HG03064 (cell line): ENCODE measurements at regions not wholly inside any gene's neighbourhood (a gene's known extent, or its start where the extent isn't known, plus 50 kb on each side); places are given as distances from the start of the nearest gene placed in this dataset.
"Not testable (repeated sequence)": the region's sequence is repeated elsewhere in the genome, so short reads cannot be mapped to it uniquely, and the experiment has no call there.

Experiments
- ATAC-seq: cut with Tn5 transposase; IDR thresholded peaks from one replicate; pipeline ENCODE4 v1.9.1; 2021; ENCODE audit warnings: low read depth; ENCODE audit not compliant: unreplicated experiment

- no peak for ATAC-seq
These were observed 104.4 kb upstream of the ZBTB20 start for GRCh38 chr3:115251509-115251908.

- no peak for ATAC-seq
These were observed 105.6 kb upstream of the ZBTB20 start for GRCh38 chr3:115252679-115253078.

GRCh38 chr3:115254492-115255196 is 107.6 kb upstream of the ZBTB20 start:
- ATAC-seq = no peak

DNA sequence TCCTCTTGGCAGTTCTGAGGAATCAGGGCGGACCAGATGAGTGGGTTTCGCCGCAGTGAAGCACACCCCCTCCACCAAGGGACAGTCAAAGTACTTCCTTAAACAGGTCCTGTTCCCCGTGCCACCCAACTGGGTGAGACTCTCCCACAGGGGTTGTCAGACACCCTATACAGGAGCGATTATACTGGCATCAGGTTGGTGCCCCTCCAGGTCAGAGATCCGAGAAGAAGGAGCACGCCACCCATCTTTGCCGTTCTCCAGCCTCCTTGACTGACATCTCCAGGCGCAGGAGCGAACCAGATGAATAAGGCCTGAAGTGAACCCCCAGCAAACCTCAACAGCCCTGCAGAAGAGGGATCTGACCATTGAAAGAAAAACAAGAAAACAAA is 108.1 kb upstream of the ZBTB20 start:
- ATAC-seq = no peak

DNA sequence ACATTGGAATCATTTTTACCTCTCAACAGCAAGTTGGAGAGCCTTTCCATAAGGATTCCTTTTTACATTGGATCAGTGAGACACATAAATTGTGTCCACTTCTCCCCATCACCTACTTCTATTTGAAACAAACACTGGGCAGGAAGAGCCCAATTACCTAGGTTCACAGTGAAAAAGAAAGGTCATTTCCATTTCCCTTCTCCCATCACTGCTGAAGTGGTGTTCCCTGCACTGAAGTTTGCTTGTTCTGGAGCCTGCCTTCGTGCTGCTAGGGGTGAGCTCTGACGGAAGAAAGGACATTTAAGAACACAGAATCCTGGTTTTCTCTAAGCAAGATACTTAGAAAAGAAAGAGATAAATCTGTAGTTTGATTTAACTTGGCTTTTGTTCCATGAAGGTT is 123.8 kb upstream of the ZBTB20 start:
- ATAC-seq = no peak

- no peak for ATAC-seq
These were observed 125.1 kb upstream of the ZBTB20 start for GRCh38 chr3:115272036-115272824.

DNA sequence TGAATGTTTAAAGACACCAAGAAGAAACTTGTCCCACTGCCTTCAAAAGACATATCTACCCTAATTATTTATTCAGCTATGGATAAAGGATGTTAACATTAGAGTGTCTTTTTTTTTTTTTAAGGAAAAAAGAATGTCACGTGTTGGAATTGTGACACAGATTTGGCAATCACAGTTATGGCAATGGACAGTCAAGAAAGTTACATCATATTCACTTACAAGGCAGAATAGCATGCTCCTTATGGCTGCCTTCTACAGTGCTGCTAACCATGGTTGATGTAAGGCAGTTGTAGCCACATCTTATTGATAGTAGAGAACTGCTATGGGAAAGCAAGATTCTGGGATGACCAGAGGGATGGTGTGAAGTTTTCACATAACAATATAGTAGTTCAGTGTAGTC is 128.8 kb upstream of the ZBTB20 start:
- no peak for ATAC-seq

DNA sequence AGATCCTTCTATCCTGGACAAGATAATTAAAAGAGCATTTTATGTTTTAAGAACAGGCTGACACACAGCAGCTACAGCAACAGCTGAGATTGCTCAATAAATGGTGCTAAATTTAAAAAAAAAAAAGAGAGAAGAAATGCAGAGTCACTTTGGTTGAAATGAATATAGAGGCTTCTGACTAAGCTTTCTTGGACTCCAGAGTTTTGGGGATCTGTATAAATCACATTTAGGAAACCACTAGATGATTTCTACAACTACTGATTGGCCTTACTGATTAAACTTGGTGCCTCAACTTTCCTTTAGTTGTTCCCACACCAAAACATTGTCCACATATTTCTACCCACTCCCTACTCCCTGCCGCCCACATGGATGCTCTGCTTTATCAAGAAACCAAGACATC is 132.9 kb upstream of the ZBTB20 start:
- ATAC-seq = no peak

- ATAC-seq = no peak
These were observed 133.4 kb upstream of the ZBTB20 start for GRCh38 chr3:115280506-115280905.

GRCh38 chr3:115281697-115282675 is 134.9 kb upstream of the ZBTB20 start:
- no peak for ATAC-seq

DNA sequence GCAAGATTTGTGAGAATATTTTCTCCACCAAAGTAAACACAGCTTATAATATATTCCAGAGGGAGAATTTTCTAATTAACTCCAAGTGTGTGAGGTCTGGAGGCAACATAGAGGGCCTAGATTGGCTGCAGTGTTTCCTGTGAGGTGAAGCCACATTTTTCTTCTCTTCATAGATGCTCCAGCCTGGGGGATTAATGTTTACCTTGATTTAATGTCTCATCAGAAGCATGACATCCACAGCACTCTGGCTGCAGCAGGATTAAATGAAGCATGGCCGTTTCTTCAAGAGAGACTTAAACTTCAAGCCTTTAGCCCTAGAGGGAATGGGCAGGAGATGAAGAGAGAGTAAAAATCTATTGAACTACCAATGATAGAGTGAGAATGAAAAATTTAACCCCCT is 137.9 kb upstream of the ZBTB20 start:
- ATAC-seq = no peak

DNA sequence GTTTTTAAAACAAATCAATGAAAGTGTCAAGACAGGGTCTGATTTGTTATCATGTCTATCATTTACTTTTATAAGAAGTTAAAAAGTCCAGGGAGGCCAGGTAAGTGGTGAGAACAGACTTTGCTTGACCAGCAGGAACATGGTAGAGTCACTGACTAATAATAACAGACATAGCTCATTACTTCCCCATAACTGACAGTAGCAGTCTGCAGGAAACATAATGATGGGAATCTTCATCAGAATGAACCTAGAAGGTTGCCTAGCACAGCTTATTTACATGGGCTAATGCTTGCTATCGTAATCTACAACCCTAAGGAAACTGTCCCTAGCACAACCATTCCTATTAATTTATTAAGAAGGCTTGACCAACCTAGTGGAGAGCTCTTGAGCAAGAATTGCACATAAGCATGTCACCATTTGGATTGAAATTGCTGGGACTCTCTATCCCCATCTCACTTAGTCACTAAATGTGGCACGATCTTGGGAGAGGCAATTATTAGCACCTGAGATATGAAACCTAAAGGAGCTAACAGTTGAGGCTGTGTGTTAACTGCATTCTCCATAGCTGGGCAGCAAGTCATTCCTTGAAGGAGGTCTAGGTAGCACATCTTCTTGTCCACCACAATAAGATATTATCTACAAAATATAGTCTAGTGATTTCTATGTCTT is 139.6 kb upstream of the ZBTB20 start:
- no peak for ATAC-seq

GRCh38 chr3:115287198-115287597 is 140.1 kb upstream of the ZBTB20 start:
- ATAC-seq = no peak

DNA sequence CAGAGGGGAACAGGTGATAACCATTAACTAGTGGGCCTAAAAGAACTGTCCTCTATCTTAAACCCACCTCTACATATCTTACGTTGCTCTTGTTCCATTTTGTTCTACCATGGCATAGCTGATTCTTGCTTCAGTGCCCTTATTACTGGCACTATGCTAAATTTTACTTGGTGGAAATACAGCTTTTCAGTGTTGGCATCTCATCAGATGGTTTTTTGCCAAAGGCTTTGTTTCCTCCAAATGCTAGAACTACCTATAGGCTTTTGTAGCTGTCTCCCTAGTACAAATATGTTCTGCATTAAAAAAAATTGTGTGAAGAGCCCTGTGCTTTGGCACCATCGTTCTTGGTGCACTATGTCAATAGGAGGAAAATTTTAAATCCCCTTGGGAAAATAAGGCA is 145.0 kb upstream of the ZBTB20 start:
- ATAC-seq = no peak

GRCh38 chr3:115292677-115293165 is 145.6 kb upstream of the ZBTB20 start:
- no peak for ATAC-seq

- no peak for ATAC-seq
These were observed 146.2 kb upstream of the ZBTB20 start for GRCh38 chr3:115293321-115293720.

DNA sequence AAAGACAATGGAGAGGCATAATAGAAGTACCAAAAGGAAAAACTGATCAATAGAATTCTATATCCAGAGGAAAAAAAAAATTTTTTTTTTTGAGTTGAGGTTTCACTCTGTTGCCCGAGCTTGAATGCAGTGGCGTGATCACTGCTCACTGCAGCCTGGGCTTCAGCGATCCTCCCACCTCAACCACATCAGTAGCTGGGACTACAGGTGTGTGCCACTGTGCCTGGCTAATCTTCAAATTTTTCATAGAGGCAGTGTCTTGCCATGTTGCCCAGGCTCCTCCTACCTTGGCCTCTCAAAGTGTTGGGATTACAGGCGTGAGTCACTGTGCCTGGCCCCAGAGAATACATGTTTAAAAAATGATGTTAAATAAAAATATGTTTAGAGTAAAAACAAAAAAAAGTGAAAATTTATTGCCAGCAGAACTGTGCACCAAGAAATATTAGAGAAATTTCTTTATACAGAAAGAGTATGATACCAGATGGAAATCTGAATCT is 154.3 kb upstream of the ZBTB20 start:
- ATAC-seq = no peak

- not testable (repeated sequence) for ATAC-seq
These were observed 170.9 kb upstream of the ZBTB20 start for GRCh38 chr3:115317953-115318352.

- ATAC-seq = no peak
These were observed 174.3 kb upstream of the ZBTB20 start for GRCh38 chr3:115321400-115321805.

- ATAC-seq = no peak
These were observed 175.8 kb upstream of the ZBTB20 start for GRCh38 chr3:115322901-115323300.
